Body of pancreas (tissue), 4 donors: ENCODE measurements at regions not wholly inside any gene's neighbourhood (a gene's known extent, or its start where the extent isn't known, plus 50 kb on each side); places are given as distances from the start of the nearest gene placed in this dataset.

Experiments used
- POLR2A ChIP-seq, 3 donors: fragments of 450-650 bp; IDR thresholded peaks; one replicate each; pipeline ENCODE4 v1.6.1; 2016; ENCODE audit warnings: antibody characterized with exemption in 3 of 3, mild to moderate bottlenecking in 2 of 3
- TF ChIP-seq, protein P1 (sequence below), 7 experiments: fragments of 450-650 bp in 4 of 7; fragments of 200-600 bp in 3 of 7; sonication (generic) in 3 of 7; IDR thresholded peaks; one replicate each; pipeline ENCODE4 v1.5.1; 2016 to 2019; ENCODE audit warnings: antibody characterized with exemption in 7 of 7

DNA sequence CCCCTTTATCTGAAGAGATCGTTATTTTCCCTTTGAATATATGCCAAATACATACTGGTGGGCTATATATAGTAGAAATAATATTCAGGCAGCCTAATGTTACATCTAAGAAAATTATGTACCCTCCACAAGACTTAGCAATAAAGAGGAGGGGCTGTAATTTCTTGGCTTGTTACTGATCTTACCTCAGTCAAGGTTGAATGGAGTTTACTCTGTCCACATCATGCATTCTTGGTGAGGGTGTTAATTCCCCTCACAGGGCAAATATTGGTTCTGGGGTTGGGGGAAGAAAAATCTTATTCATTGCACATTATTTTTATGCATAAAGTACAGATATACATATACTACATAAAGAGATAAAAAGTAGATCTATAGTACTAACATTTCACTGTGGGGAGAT lies 145.8 kb upstream of the ANK3 start:
- TF ChIP-seq POLR2A (IDR thresholded peaks at IDR 0.05): no peak
- TF ChIP-seq, protein P1, sequence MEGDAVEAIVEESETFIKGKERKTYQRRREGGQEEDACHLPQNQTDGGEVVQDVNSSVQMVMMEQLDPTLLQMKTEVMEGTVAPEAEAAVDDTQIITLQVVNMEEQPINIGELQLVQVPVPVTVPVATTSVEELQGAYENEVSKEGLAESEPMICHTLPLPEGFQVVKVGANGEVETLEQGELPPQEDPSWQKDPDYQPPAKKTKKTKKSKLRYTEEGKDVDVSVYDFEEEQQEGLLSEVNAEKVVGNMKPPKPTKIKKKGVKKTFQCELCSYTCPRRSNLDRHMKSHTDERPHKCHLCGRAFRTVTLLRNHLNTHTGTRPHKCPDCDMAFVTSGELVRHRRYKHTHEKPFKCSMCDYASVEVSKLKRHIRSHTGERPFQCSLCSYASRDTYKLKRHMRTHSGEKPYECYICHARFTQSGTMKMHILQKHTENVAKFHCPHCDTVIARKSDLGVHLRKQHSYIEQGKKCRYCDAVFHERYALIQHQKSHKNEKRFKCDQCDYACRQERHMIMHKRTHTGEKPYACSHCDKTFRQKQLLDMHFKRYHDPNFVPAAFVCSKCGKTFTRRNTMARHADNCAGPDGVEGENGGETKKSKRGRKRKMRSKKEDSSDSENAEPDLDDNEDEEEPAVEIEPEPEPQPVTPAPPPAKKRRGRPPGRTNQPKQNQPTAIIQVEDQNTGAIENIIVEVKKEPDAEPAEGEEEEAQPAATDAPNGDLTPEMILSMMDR (IDR thresholded peaks at IDR 0.05): no peak
